ENCODE measurements at regions not wholly inside any gene's neighbourhood (a gene's known extent, or its start where the extent isn't known, plus 50 kb on each side); places are given as distances from the start of the nearest gene placed in this dataset.

DNA sequence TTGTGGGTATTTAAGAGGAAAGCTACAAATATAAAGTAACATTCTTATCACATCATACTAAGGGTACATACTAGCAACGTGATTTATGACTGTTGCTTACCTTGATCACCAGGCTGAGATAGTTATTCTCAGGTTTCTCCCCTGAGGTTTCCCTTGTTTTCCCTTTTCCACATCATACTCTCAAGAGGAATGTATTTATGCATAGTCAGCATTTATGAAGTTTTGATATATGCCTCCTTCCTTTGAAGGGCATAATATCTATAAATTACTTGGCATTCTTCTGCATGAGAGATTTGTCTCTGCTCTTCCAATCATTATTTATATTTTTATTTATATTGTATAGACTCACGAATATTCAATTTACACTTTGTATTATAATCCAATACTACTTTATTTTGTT, 726.7 kb upstream of the ADGRB3 start:
- TF ChIP-seq POLR2A (IDR thresholded peaks at IDR 0.05) (no peak), POLR2AphosphoS5 (IDR thresholded peaks at IDR 0.05; ENCODE audit: insufficient read depth in 1 of 2, low read depth in 1 of 2) (no peak), CTCF (IDR thresholded peaks at IDR 0.05) (no peak)

All from vagina (tissue), 2 donors.